GM21786 (cell line): ENCODE measurements at regions not wholly inside any gene's neighbourhood (a gene's known extent, or its start where the extent isn't known, plus 50 kb on each side); places are given as distances from the start of the nearest gene placed in this dataset.

Experiments
- ATAC-seq: cut with Tn5 transposase; IDR thresholded peaks from one replicate; pipeline ENCODE4 v1.9.1; 2021; ENCODE audit not compliant: unreplicated experiment

DNA sequence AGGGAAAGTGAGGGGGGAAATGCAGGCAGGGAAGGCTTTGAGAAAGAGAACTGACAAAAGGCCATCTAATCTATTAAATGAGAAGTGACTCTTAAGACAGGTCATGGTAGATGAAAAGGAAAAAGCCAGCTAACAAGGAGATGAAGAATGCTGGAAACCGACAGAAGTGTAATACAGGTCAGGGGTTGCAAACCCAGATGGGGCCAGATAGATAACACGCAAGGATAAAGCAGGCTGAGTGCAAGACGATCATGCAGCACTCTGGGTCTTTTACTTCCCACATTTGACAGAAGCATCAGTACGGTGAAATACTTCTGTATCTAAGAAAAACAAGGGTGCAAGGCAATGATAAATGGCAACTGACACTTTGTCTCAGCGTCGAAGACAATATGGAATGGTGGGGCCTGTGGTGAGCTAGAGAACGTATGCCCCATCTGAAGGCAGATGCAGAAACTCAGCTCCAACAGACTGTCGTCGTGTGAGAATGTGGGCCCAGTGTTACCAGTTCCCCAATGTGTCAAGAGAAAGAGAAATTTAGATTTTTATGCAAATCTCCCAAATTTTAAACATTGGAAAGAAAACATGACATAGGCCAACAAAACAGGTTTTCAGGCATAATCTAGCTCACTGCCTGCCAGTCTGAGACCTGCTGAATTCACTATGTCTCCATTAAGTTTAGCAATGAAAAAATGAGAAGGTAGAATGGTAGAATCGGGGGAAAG, 187.4 kb downstream of the PHLDA1 start:
- no peak for ATAC-seq

DNA sequence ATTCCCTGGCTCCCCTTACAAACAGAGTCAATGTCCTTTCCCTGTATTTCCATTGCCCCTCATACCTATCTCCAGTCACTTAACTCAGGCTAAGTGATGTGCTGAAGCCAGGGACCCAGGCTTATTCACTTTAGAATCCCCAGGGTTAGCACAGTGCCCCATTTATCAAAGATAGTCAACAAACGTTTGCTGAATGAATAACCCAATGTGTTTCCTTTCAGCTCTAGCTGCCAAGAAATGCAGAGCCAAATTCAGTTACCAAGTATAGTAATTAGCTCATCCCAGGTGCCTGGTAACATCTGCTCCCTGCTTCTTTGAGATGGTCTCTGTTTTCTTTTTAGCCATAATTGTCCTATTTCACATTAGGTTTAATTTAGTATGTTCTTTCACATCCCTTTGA, 189.5 kb downstream of the PHLDA1 start:
- no peak for ATAC-seq

DNA sequence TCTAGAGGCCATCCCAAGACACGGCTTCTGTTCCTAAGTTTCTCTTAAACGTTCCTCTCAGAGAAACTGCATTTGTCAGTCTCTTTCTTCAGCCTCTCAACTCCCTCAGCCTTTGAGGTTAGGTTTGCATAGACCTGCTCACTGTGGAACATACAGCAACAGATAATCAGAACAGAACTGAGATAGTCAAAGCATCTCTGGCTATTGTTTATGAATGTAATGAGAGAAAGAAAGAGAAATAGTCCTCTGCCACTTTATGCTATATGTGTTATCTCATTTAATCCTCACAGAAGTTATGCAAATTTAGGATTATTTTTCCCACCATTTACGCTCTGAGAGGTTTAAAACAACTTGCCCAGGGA, 190.6 kb downstream of the PHLDA1 start:
- ATAC-seq = no peak

DNA sequence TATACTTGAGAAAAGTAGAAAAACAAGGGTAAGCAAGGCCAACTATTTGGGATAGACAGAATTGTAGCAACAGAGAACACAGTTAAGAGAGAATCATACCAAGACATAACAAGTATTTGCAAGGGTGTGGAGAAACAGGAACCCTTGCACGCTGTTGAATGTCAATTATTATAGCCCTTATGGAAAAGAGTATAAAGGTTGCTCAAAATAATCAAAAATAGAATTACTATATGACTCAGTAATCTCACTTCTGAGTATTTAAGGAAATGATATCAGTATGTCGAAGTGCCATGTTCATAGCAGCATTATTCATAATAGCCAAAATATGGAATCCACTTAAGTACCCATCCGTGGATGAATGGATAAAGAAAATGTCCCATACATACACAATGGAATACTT, 193.3 kb downstream of the PHLDA1 start:
- no peak for ATAC-seq

DNA sequence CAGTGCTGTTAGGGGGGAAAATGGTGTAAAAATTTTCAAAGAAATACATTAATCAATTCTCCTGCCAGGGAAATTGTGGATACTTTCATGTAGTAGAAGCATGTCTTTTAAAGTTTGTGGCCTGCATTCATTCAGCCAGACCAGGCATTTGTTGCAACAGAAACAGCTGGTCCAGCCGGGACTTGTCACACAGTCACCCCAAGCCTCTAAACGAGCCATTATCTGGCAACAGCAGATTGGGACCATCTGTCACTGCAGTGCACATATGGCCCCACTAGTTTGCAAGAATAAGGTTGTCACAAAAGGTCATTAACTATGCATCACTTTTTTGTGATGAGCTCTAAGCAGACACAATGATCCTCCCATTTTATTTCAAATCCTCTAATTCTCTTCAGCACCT, 193.9 kb downstream of the PHLDA1 start:
- no peak for ATAC-seq

DNA sequence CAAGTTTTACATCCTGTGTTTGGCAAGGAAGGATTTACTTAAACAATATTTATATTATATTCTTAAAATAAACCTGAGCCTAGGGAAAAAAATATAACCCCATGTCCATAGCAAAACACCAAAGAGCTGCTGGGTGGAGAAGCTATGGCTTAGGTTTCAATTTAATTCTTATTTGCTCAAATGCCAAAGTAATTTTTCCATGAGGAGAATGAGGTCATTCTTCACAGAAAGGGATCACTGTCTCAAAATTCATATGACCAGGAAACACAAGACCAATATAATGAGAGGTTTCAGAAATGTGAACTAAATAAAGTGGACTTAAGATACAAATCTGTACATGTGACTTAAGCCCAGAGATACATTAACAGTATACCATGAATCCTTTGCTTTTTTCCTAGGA, 195.0 kb downstream of the PHLDA1 start:
- ATAC-seq = no peak

DNA sequence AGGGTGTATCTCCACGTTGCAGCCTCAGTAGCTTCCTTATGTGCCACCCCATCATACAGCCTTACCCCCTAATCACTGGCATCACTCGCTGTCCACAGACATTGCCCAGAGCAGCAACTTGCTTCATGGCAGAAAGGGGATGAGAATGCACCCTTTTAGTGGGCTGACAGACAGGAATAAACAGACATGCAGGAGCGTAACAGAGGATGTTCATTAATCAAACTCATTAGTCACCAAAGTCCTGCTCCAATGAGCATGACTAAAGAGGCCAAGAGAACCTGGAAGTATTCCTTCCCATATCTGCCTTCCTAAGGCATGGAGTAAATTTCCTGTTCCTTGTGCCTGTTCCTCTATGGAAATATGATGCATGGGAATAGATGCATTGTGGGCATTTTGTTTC, 197.0 kb downstream of the PHLDA1 start:
- ATAC-seq = no peak

DNA sequence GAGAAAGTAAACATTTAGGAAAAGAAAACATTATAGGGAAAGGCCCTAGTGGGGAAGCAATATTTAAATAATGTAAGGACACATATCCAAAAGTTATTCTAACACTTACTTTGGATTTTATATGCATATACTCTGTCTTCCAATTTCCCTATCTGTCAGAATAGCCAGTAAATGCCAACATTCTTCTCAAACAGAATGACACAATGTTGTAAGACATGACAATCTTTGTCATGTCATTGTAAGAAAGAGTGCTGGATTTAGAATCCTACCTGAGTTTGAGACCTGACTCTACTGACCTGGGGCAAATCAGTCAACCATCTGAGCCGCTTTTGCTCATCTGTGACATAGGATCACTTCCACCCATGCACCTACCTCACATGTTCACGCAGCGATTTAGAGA, 198.3 kb downstream of the PHLDA1 start:
- no peak for ATAC-seq

DNA sequence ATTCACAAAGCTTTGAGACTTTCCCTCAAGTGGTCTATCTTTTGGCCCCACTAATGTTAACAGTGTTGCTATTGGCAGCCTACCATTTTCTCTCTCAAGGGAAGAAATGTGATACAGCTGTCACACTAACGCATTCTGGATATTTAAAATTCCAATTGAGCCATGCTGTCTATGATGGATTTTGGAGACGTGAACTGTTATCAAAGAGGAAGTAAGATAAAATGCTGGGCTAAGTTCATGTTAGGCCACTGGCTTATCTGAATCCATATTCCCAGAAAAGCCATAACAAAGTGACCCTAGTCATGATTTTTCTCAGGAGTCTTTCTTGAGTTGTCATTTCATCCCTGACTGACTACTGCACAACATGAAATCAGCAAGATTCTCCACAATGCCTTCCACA, 200.2 kb downstream of the PHLDA1 start:
- ATAC-seq = no peak

DNA sequence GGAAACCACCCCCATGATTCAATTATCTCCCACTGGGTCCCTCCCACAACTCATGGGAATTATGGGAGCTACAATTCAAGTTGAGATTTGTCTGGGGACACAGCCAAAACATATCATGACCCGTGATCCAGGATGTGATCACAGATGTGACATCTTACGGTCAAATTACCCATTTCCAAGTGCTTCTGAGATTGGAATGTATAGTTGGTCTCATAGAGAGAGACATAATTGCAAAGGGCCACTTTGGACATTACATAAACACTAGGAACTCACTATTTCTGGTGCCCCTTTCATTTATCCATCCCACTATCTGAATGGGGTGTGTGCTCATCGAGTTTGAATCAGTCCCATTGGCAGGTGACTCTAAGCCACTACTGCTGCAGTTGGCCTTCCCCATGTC, 204.5 kb downstream of the PHLDA1 start:
- no peak for ATAC-seq

DNA sequence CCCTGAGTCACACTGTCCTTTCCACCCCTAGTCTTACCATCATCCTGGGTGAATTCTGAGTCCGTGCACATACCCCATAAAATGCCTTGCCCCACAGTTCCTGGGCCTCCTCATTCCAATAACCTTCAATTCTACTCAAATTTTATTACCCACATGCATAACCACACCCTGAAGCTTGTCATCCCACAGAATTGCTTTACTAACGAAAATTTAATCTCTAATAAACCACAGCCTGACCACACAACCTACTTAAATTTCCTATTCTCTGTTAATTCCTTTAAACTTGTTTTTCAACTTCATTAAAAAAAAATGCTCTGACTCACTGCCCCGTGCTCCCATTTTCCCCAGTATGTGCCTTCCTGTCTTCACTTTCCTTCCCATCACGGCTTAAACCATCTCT, 205.9 kb downstream of the PHLDA1 start:
- ATAC-seq = no peak

DNA sequence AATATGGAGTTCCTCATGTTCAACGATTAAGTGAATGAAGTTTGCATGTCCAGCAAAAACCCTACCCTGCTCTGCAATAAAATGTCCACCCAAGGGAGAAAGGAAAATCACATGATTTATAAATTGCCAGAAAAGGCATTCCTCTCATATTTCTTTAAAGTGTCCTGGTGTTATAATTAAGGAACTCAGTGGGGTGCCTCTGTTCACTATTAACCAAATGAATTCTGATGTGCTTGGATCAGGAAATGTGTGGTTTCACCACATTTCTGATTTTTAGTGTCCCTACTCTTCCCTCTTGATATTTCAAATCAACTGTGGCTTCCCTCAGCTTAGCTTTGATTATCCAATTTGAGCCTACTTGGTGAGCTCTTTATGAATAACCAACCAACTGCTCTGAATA, 208.1 kb downstream of the PHLDA1 start:
- no peak for ATAC-seq

DNA sequence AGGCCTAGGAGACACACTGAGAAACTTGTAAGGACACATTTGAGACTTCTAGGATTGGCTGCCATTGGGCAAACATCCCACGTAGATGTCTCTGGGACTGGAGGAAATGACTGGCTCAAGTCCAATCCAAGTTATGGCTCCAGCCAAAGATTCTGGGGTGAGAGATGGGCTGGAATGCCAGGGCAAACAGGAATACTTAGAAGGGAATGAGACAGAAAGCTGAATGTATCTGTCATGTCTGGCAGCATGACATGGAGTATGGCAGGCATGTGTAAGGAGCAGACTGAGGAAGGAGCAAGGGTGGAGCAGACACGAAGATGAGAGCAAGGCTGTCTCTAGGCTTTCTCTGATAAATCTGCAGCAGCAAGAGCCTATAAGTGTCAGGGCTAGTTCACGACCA, 209.2 kb downstream of the PHLDA1 start:
- no peak for ATAC-seq

DNA sequence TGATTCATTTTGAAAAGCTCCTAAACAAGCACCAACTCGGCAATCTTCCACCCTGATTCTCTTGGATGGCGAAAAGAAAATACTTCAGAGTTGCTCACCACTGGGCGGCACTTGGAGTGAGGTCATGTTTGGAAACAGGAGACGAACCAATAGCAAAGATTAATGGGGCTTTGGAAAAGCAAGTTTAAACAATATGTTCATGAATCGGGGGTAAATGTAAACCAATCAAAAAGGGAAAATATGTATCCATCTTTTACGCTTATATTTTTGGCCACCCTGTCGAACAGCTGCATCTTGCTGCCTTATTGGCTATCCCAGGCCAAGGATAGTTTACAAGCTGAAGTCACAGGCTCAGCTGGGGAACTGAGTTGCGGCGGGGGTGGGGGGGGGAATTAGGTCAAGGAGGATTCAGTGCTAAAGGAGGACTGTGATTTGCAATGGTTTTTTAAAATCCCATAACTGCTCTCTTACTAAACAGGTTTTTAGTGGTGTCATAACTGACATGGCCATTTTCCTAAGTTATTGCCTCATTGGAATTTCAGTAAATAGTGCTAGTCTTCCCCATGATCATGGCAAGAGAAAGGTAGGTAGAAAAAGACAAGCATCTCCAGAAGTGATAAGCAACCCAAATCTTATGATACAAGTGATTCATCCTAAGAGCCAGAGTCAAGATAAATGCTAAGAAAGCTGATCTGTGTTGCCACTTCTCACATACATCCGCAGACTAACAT, 210.6 kb downstream of the PHLDA1 start:
- ATAC-seq = no peak

DNA sequence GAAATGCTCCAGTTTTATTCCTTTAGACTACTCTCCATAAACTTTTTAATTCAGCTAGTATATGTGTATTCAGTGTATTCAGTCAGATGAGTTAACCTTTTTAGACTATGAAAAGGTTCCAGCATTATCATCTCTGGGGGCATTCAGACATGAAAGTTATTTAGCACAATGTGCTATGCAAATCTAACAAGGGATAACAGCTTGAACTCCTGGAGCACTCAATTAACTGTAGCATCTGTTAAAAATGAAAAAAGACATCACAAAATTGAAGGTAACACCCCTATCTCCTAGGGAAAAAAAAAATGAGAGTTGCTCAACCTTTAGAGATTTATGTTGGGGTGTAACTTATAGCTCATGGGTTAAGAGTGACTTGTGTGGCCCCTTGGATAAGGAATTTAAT, 211.5 kb downstream of the PHLDA1 start:
- ATAC-seq = no peak

DNA sequence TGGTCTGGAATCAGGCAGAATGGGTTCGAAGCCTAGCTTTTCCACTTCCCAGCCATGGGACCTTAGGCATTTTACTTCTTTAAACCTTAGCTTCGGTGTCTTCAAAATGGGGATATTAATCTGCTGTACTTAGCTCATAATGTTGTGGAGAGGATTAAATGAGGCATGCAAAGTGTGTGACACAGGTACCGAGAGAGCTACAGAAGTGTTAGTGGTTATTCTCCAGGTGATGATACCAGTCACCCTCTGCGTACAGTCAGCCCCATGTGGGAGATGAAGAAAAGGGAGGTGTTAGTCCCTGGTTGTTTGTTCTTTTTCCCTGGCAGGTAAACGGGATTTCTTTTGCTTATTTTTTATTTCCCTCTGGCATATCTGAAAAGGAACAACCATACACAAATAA, 212.1 kb downstream of the PHLDA1 start:
- ATAC-seq = no peak

DNA sequence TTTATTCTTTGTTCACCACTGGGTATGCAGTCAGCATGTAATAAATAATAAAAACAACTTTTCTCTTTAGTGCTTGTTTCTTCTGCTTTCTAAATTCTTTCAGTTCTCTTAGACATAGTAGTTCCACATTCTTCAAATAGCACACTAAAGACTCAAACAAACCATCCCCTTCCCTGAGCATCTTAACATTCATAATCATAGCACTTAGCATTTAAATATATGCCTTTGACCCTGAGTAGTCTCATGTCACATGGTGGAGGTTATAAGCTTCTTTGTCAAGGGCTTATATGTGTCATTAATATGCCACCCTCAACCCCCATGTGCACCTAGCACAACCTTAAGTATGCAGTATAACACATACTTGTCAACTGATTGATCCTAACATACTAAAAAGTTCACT, 212.7 kb downstream of the PHLDA1 start:
- ATAC-seq = no peak

DNA sequence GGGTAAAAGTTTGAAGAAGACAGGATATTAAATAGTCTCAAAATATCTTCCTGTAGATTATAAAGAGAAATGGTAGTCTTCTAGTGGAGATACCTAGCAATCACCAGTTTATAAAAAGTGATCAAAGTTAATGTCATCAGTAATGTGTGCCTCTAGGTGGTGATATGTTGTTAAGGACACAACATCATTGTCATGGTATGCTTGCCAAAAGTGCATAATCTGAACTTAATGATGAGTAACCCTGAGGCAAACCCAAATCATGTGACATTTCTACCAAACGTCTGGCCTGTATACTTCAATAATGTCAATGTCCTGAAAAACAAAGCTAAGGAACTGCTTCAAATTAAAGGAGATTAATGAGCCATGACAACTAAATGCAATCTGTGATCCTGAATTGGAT, 214.7 kb downstream of the PHLDA1 start:
- no peak for ATAC-seq

DNA sequence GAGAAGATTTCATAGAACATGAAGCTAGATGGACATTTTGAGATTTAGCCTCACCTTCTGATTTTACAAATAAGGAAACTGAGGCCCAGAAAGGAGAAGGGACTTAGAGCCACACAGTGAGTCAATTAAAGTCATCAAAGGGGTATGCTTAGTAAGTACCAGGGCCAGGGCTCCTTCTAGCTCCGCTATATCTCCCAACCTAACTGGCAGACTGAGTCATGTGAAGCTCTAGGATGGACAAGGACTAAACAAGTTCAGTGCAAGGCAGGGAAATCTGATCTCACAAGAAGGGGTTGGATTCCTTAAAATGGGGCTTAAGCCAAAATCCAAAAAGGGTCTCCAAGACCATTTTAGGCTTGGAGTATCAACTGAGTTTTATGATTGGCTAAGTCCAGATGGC, 215.8 kb downstream of the PHLDA1 start:
- no peak for ATAC-seq

DNA sequence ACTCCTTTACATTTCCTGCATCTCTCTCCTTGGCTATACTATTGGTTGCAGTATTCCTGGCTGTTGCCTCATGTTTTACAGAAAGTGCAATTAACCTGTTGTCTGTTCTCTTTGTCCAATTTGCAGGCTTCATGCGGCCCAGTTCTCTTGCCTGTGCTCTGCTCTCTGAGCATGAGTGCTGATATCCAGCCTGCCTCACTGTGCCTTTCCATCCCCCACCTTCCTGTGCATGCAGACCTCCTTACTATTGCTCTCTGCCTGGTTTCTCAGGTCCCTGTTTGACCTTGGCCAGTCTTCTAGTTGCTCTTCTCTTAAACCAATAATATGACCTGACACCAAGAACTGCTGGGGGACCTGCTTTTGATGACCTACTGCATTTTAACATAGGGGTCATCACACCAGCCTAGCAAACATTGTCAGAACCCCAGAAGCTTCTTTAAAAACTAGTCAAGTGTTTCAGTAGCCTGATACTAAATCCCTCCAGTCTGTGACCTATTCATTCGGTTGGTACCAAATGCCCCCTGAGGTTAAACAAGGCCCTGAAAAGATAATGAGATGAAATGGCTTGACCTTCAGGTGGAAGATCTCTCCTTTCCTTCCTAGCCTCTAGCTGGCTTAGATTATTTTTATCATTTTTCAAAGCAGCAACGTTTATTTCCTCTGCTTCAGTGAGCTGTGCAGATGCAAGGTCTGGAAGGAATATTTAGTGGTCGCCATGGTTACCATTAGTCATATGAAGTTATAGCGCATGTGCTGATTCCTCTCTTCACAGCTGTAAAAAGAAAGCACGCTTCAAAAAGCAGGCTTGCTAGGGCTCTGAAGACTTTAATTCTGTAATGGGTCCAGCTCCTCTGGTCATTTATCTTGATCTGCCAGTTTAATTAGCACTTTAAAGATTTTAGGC, 216.5 kb downstream of the PHLDA1 start:
- ATAC-seq = no peak

DNA sequence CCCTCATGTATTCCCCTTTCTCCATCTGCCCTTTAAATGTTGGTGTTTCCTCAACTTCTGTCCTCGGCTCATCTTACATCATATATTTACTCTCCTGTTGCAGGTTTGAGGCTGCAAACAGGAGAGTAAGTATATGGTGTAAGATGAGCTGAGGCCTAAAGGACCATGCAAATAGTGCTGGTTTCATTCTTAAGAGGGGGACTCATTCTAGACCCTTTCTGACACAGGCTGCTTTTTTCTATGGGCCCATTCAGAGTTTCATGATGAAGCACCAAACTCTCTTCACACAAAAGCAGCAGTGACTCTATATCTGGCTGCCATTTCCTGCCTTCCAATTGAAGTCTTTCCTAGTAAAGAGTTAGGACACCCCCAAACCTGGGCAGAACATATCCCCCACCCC, 218.5 kb downstream of the PHLDA1 start:
- no peak for ATAC-seq
